Karpas-422 (cell line): ENCODE measurements at regions not wholly inside any gene's neighbourhood (a gene's known extent, or its start where the extent isn't known, plus 50 kb on each side); places are given as distances from the start of the nearest gene placed in this dataset.

ENCODE experiments used
- DNase-seq: peaks from one replicate; pipeline ENCODE4 v3.0.0-alpha.2; 2015
- H2AFZ ChIP-seq: fragments of 200-600 bp; sonication (generic); 2 replicates; pipeline ENCODE4 v1.6.1; 2014; ENCODE audit warnings: antibody characterized with exemption, low read length, mixed read lengths
- H3K27ac ChIP-seq: fragments of 200-600 bp; sonication (generic); 2 replicates; pipeline ENCODE4 v1.5.1; 2014; ENCODE audit warnings: mild to moderate bottlenecking, low read length, moderate library complexity
- H3K27me3 ChIP-seq: fragments of 200-600 bp; sonication (generic); 2 replicates; pipeline ENCODE4 v1.6.1; 2014; ENCODE audit warnings: low read length, mixed read lengths
- H3K36me3 ChIP-seq: fragments of 200-600 bp; sonication (generic); 2 replicates; pipeline ENCODE4 v1.6.1; 2014; ENCODE audit warnings: low read length, mixed read lengths; ENCODE audit not compliant: insufficient read depth
- H3K4me1 ChIP-seq: fragments of 200-600 bp; sonication (generic); 2 replicates; pipeline ENCODE4 v1.6.1; 2014; ENCODE audit warnings: mild to moderate bottlenecking, low read length, mixed read lengths
- H3K4me2 ChIP-seq: fragments of 200-600 bp; sonication (generic); 2 replicates; pipeline ENCODE4 v1.6.1; 2014; ENCODE audit warnings: low read length, low read depth, mild to moderate bottlenecking; ENCODE audit not compliant: poor library complexity, severe bottlenecking
- H3K4me3 ChIP-seq: fragments of 200-600 bp; sonication (generic); 2 replicates; pipeline ENCODE4 v1.5.1; 2014; ENCODE audit warnings: mild to moderate bottlenecking, antibody characterized with exemption, low read length, mixed read lengths
- H3K79me2 ChIP-seq: fragments of 200-600 bp; sonication (generic); 2 replicates; pipeline ENCODE4 v1.6.1; 2014; ENCODE audit warnings: mild to moderate bottlenecking, low read length, mixed read lengths
- H3K9ac ChIP-seq: fragments of 200-600 bp; sonication (generic); 2 replicates; pipeline ENCODE4 v1.6.0; 2014; ENCODE audit warnings: low read length
- H3K9me2 ChIP-seq: fragments of 200-600 bp; sonication (generic), shearing (Covaris generic); replicated peaks from 2 replicates; pipeline ENCODE4 v1.6.0; 2014; ENCODE audit warnings: mild to moderate bottlenecking, low read length, moderate library complexity; ENCODE audit not compliant: insufficient read depth
- H3K9me3 ChIP-seq: fragments of 300-700, 200-600 bp; sonication (generic); 2 replicates; pipeline ENCODE4 v1.6.1; 2014; ENCODE audit warnings: low read length, mixed read lengths
- H4K20me1 ChIP-seq: fragments of 200-600 bp; sonication (generic); 2 replicates; pipeline ENCODE4 v1.6.1; 2014; ENCODE audit warnings: mild to moderate bottlenecking, antibody characterized with exemption, low read length, low read depth; ENCODE audit not compliant: insufficient read depth

DNA sequence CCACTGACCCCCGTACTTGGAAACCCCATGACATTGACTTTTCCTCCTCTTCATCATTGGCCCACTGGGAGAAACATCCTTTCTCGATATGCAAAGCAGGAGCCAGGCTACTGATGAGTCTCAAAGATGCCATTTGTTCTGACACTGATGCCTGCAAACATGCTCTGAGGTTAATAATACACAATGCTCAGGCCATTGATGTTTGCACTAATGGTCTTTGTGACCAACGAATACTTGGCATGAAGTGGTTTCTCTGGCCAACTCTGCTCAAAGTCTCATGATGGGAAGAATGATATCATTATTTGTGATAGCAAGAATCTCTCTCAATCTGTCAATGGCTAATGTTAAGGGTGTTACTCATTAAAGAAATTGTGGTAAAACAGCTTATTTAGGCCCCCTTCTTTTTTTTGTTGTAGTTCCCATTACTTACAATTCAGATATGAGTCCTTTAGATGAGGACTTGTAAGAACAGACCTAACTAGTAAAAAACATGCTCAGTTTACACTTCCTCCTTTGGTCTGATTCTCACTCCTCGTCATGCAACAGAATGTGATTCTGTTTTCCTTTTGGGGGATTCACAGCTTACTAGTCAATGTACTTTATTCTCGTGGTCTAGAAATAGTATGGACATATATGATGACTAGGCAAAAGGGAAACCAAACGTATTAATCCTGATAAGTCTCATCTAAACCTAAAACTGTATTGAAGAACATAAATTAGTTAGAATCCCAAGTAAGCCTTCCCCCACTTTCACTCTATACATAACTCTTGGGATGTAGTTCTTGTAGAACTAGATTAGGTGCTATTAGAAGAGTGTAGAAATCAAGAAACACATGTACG is 488.8 kb upstream of the DPPA4 start:
- Histone ChIP-seq H3K4me1 (no peaks in the 10 kb centered on the region), H3K79me2 (no peaks in the 10 kb centered on the region), H4K20me1 (no peaks in the 10 kb centered on the region), H3K27me3 (no peaks in the 10 kb centered on the region), H3K4me2 (no peak overlapping the region), H3K9ac (no peak overlapping the region), H3K27ac (no peak overlapping the region), H3K9me2 (no peaks in the 10 kb centered on the region), H3K4me3 (no peak overlapping the region), H2AFZ (no peak overlapping the region), H3K9me3 (peaks cover 14% of the 10 kb centered on the region), H3K36me3 (no peaks in the 10 kb centered on the region)
- DNase-seq, result no peak

DNA sequence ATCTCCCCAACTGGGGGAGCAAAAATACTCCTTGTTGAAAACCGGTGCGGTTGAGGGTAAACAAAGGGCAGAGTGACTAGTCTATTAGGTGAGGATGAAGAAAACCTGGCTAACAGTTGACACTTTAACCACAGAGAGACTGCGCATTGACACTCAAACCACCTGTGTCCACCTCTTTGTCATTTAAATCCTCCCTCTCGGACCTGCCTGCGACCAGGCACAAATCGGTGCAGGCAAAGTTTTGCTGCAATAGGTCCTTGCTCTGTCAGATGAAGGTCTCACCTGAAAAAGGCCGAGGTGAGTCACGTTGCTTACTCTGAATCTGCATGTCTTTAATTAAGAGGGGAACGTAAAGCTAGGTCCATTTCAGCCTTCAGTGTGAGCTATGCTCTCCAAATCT is 494.1 kb upstream of the DPPA4 start:
- no peak overlapping the region for H3K4me3 ChIP-seq
- H3K27ac ChIP-seq, result no peak overlapping the region
- no peaks in the 10 kb centered on the region for H3K79me2 ChIP-seq
- peaks cover 11% of the 10 kb centered on the region; the same call in 1 of the 2 replicates for H3K9me3 ChIP-seq
- H3K4me1 ChIP-seq, result no peaks in the 10 kb centered on the region
- H3K9me2 ChIP-seq, result no peaks in the 10 kb centered on the region
- no peak overlapping the region for H2AFZ ChIP-seq
- H3K9ac ChIP-seq, result no peak overlapping the region
- no peaks in the 10 kb centered on the region for H4K20me1 ChIP-seq
- no peaks in the 10 kb centered on the region for H3K36me3 ChIP-seq
- H3K4me2 ChIP-seq, result no peak overlapping the region
- DNase-seq, result no peak
- no peaks in the 10 kb centered on the region for H3K27me3 ChIP-seq

DNA sequence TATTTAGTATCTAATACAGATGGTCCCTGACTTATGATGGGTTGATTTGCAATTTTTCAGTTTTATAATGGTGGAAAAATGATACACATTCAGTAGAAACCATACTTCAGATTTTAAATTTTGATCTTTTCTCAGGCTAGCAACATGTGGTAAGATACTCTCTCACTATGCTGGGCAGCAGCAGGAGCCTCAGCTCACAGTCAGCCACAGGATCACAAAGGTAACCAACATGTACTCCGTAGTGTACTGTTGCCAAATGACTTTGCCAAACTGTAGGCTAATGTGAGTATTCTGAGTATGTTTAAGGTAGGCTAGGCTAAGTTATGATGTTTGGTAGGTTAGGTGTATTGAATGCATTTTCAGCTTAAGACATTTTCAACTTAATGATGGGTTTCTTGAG is 498.6 kb upstream of the DPPA4 start:
- Histone ChIP-seq H3K9ac (no peak overlapping the region), H3K27me3 (no peaks in the 10 kb centered on the region), H3K4me1 (no peaks in the 10 kb centered on the region), H3K36me3 (no peaks in the 10 kb centered on the region), H4K20me1 (no peaks in the 10 kb centered on the region), H2AFZ (no peak overlapping the region), H3K79me2 (no peaks in the 10 kb centered on the region), H3K27ac (no peak overlapping the region), H3K9me2 (no peaks in the 10 kb centered on the region), H3K9me3 (peaks cover 16% of the 10 kb centered on the region; the same call in 1 of the 2 replicates), H3K4me3 (no peak overlapping the region), H3K4me2 (no peak overlapping the region)
- no peak for DNase-seq

DNA sequence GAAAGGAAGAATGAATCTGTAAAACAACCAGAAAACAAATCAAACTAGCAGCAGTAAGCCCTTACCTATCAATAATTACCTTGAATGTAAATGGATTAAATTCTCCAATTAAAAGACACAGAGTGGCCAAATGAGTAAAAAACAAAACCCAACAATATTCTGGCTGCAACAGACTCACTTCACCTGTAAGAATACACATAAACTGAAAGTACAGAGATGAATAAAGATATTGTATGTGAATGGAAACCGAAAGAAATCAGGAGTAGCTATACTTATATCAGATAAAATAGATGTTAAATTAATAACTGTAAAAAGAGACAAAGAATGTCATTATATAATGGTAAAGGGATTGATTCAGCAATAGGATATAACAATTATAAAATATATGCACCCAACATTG is 514.5 kb upstream of the DPPA4 start:
- no peak overlapping the region for H3K9ac ChIP-seq
- no peaks in the 10 kb centered on the region for H3K79me2 ChIP-seq
- H4K20me1 ChIP-seq, result no peaks in the 10 kb centered on the region
- H3K4me3 ChIP-seq, result no peak overlapping the region
- H3K27ac ChIP-seq, result no peak overlapping the region
- peaks cover 26% of the 10 kb centered on the region for H3K9me3 ChIP-seq
- no peaks in the 10 kb centered on the region for H3K4me1 ChIP-seq
- H3K36me3 ChIP-seq, result no peaks in the 10 kb centered on the region
- no peaks in the 10 kb centered on the region for H3K27me3 ChIP-seq
- H3K4me2 ChIP-seq, result no peak overlapping the region
- no peak overlapping the region for H2AFZ ChIP-seq
- H3K9me2 ChIP-seq, result no peaks in the 10 kb centered on the region
- no peak for DNase-seq

DNA sequence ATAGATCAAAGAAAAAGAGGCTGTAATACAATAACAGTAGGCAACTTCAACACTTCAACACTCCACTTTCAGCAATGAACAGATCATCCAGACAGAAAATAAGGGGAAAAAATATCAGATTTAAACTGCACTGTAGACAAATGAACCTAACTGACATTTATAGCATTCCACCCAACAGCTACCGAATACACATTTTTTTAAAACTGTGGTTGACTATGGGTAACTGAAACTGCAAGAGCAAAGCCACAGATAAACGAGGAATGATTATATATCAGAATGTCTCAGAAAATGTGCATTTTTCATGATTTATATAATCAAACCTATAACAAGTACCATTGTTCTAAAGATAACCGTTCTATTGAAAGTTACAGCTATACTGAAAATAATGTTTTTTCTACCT is 514.9 kb upstream of the DPPA4 start:
- no peak overlapping the region for H3K9ac ChIP-seq
- no peaks in the 10 kb centered on the region for H3K79me2 ChIP-seq
- H3K27me3 ChIP-seq, result no peaks in the 10 kb centered on the region
- peaks cover 26% of the 10 kb centered on the region for H3K9me3 ChIP-seq
- no peak overlapping the region for H3K27ac ChIP-seq
- no peak overlapping the region for H2AFZ ChIP-seq
- H3K9me2 ChIP-seq, result no peaks in the 10 kb centered on the region
- no peaks in the 10 kb centered on the region for H3K36me3 ChIP-seq
- H4K20me1 ChIP-seq, result no peaks in the 10 kb centered on the region
- no peak overlapping the region for H3K4me2 ChIP-seq
- no peak overlapping the region for H3K4me3 ChIP-seq
- DNase-seq, result no peak
- no peaks in the 10 kb centered on the region for H3K4me1 ChIP-seq

DNA sequence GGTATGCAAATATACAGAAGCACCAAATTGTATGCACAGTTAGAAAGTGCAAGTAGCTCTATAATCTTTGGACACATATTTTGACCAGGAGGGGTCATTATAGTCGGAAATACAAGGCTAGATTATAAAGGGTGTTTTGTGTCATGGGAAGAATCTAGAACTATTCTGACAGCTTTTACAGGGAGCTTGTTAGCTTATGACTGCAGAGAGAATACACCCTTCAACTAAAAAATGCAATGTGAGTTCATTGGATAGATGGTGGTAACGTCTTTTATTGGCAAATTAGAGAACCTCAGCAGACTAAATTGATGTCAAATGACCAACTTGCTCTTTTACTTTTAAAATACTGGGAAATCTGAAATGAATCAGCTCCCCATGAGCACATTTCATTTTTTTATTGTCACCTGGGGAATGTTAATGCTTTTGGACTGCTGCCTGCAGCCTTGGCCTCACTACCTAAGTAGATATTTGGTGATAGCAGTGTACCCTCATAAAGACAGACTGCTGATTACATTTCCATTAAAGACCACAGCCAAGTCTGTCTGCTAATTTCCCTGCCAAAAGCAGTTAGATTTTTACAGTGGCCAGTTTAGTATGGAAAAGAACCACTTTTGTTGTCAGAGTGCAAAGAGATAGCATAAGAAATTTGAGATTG is 515.9 kb upstream of the DPPA4 start:
- Histone ChIP-seq H3K4me1 (no peaks in the 10 kb centered on the region), H4K20me1 (no peaks in the 10 kb centered on the region), H3K9ac (no peak overlapping the region), H3K36me3 (no peaks in the 10 kb centered on the region), H3K4me3 (no peak overlapping the region), H2AFZ (no peak overlapping the region), H3K79me2 (no peaks in the 10 kb centered on the region), H3K27me3 (no peaks in the 10 kb centered on the region), H3K27ac (no peak overlapping the region), H3K9me3 (peaks cover 31% of the 10 kb centered on the region), H3K4me2 (no peak overlapping the region), H3K9me2 (no peaks in the 10 kb centered on the region)
- DNase-seq, result no peak

DNA sequence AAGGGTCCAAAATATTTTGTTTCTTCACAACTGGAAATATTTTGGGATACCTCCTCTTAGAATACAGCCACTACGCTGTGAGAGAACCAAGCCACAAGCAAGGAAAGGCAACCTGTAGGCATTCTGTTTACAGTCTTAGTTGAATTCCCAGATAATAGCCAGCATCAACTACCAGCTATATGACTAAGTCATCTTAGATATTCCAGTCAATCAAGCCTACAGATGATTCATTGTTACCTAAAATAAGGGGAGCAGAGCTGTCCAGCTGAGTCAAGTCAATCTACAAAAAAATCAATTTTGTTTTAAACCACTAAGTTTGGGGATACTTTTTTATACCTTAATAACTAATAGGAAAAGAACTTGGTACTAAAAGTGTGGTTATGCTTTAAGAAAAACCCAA is 526.4 kb upstream of the DPPA4 start:
- Histone ChIP-seq H4K20me1 (no peaks in the 10 kb centered on the region), H3K27me3 (no peaks in the 10 kb centered on the region), H3K9me3 (peaks cover 25% of the 10 kb centered on the region), H3K9ac (no peak overlapping the region), H3K9me2 (no peaks in the 10 kb centered on the region), H3K4me1 (no peaks in the 10 kb centered on the region), H3K4me2 (no peak overlapping the region), H3K4me3 (no peak overlapping the region), H3K79me2 (no peaks in the 10 kb centered on the region), H3K36me3 (no peaks in the 10 kb centered on the region), H2AFZ (no peak overlapping the region), H3K27ac (no peak overlapping the region)
- DNase-seq, result no peak

DNA sequence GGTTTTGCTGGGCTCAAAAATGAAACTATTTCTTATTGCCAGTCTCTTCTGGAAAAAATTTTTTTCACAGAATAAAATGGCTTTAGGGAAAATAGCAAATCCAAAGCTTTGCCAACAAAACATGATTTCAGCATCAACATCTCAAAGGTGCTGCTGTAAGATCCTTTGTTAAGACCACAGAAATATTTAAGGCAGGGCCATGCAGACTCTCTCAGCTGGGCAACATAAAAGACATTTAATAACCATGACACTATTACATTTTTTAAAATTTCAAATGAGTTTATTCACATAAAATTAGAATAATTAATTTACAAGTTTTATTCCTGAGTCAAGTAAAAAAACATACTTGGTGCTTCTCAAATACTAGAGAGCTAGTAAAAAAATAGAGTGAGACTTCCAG is 527.1 kb upstream of the DPPA4 start:
- Histone ChIP-seq H4K20me1 (no peaks in the 10 kb centered on the region), H3K9ac (no peak overlapping the region), H3K79me2 (no peaks in the 10 kb centered on the region), H2AFZ (no peak overlapping the region), H3K4me2 (no peak overlapping the region), H3K4me1 (no peaks in the 10 kb centered on the region), H3K9me3 (peaks cover 27% of the 10 kb centered on the region), H3K27me3 (no peaks in the 10 kb centered on the region), H3K4me3 (no peak overlapping the region), H3K36me3 (no peaks in the 10 kb centered on the region), H3K9me2 (no peaks in the 10 kb centered on the region), H3K27ac (no peak overlapping the region)
- no peak for DNase-seq
